ENCODE measurements at regions not wholly inside any gene's neighbourhood (a gene's known extent, or its start where the extent isn't known, plus 50 kb on each side); places are given as distances from the start of the nearest gene placed in this dataset.
"Not testable (repeated sequence)": the region's sequence is repeated elsewhere in the genome, so short reads cannot be mapped to it uniquely, and the experiment has no call there.

- H3K4me1 ChIP-seq: no peaks in the 10 kb centered on the region
- no peak for TF ChIP-seq CTCF (IDR thresholded peaks at IDR 0.05)
- no peak overlapping the region for H3K27ac ChIP-seq
- H3K9me3 ChIP-seq: peaks cover 6% of the 10 kb centered on the region
- H3K4me3 ChIP-seq: no peak overlapping the region
- no peak for ATAC-seq
- no peak for DNase-seq
- intact Hi-C loops (cut with DNase I): no loop called here
- H3K27me3 ChIP-seq (ENCODE audit: low read depth): no peaks in the 10 kb centered on the region
- H3K36me3 ChIP-seq: no peaks in the 10 kb centered on the region
Measured at GRCh38 chr9:106478727-106479126, 384.2 kb upstream of the ZNF462 start.

GRCh38 chr9:106479679-106480078 lies 383.3 kb upstream of the ZNF462 start:
- Histone ChIP-seq H3K9me3 (peaks cover 6% of the 10 kb centered on the region), H3K27ac (no peak overlapping the region), H3K4me1 (no peaks in the 10 kb centered on the region), H3K36me3 (no peaks in the 10 kb centered on the region), H3K4me3 (no peak overlapping the region), H3K27me3 (ENCODE audit: low read depth) (no peaks in the 10 kb centered on the region)
- TF ChIP-seq CTCF (IDR thresholded peaks at IDR 0.05): no peak
- intact Hi-C loops (cut with DNase I): no loop called here
- DNase-seq (no peak), ATAC-seq (no peak)

- no peaks in the 10 kb centered on the region for H3K4me1 ChIP-seq
- H3K36me3 ChIP-seq: no peaks in the 10 kb centered on the region
- TF ChIP-seq CTCF (IDR thresholded peaks at IDR 0.05): no peak
- H3K27me3 ChIP-seq (ENCODE audit: low read depth): no peaks in the 10 kb centered on the region
- intact Hi-C loops (cut with DNase I): no loop called here
- DNase-seq (no peak), ATAC-seq (no peak)
- H3K27ac ChIP-seq: no peak overlapping the region
- no peaks in the 10 kb centered on the region for H3K9me3 ChIP-seq
- H3K4me3 ChIP-seq: no peak overlapping the region
Measured at GRCh38 chr9:106481013-106481609, 381.9 kb upstream of the ZNF462 start.

GRCh38 chr9:106482733-106483132 lies 380.2 kb upstream of the ZNF462 start:
- no peaks in the 10 kb centered on the region for H3K9me3 ChIP-seq
- H3K4me1 ChIP-seq: no peaks in the 10 kb centered on the region
- H3K27ac ChIP-seq: no peak overlapping the region
- no peak overlapping the region for H3K4me3 ChIP-seq
- no peak for DNase-seq
- TF ChIP-seq CTCF (IDR thresholded peaks at IDR 0.05): no peak
- intact Hi-C loops (cut with DNase I): no loop called here
- H3K27me3 ChIP-seq (ENCODE audit: low read depth): no peaks in the 10 kb centered on the region
- H3K36me3 ChIP-seq: no peaks in the 10 kb centered on the region
- ATAC-seq: no peak

GRCh38 chr9:106486685-106487084 lies 376.3 kb upstream of the ZNF462 start:
- Histone ChIP-seq H3K9me3 (no peaks in the 10 kb centered on the region), H3K27ac (no peak overlapping the region), H3K4me1 (no peaks in the 10 kb centered on the region), H3K27me3 (ENCODE audit: low read depth) (no peaks in the 10 kb centered on the region), H3K36me3 (no peaks in the 10 kb centered on the region), H3K4me3 (no peak overlapping the region)
- TF ChIP-seq CTCF (IDR thresholded peaks at IDR 0.05): no peak
- intact Hi-C loops (cut with DNase I): no loop called here
- no peak for DNase-seq
- no peak for ATAC-seq

- intact Hi-C loops (cut with DNase I): no loop called here
- H3K4me3 ChIP-seq: no peak overlapping the region
- no peak for TF ChIP-seq CTCF (IDR thresholded peaks at IDR 0.05)
- H3K27me3 ChIP-seq (ENCODE audit: low read depth): no peaks in the 10 kb centered on the region
- no peak overlapping the region for H3K27ac ChIP-seq
- DNase-seq: no peak
- H3K4me1 ChIP-seq: no peaks in the 10 kb centered on the region
- H3K9me3 ChIP-seq: no peaks in the 10 kb centered on the region
- H3K36me3 ChIP-seq: no peaks in the 10 kb centered on the region
- ATAC-seq: no peak
Measured at GRCh38 chr9:106487266-106487665, 375.7 kb upstream of the ZNF462 start.

- H3K27ac ChIP-seq; DNase-seq; H3K36me3 ChIP-seq; H3K27me3 ChIP-seq (ENCODE audit: low read depth); H3K4me1 ChIP-seq; H3K9me3 ChIP-seq; H3K4me3 ChIP-seq; ATAC-seq; intact Hi-C loops (cut with DNase I): not testable (repeated sequence)
Measured at GRCh38 chr9:106492126-106492525, 370.8 kb upstream of the ZNF462 start.
